NAMALWA (cell line): ENCODE measurements at regions not wholly inside any gene's neighbourhood (a gene's known extent, or its start where the extent isn't known, plus 50 kb on each side); places are given as distances from the start of the nearest gene placed in this dataset.

ENCODE experiments used
- DNase-seq: peaks from one replicate; pipeline ENCODE4 v3.0.0-alpha.2; 2015; ENCODE audit warnings: low spot score

GRCh38 chr2:44825702-44826101 lies 115.8 kb upstream of the SIX3 start:
- DNase-seq = no peak

GRCh38 chr2:44826601-44827000 lies 114.9 kb upstream of the SIX3 start:
- DNase-seq = no peak

GRCh38 chr2:44829771-44830170 lies 111.7 kb upstream of the SIX3 start:
- DNase-seq = no peak

- peak; percentile 12 for DNase-seq
Measured at GRCh38 chr2:44833171-44834069, 108.1 kb upstream of the SIX3 start.

GRCh38 chr2:44834656-44835055 lies 106.8 kb upstream of the SIX3 start:
- DNase-seq = no peak

GRCh38 chr2:44836174-44836573 lies 105.3 kb upstream of the SIX3 start:
- no peak for DNase-seq

GRCh38 chr2:44836916-44837315 lies 104.6 kb upstream of the SIX3 start:
- no peak for DNase-seq

- DNase-seq = no peak
Measured at GRCh38 chr2:44838116-44838790, 103.2 kb upstream of the SIX3 start.

GRCh38 chr2:44839370-44839769 lies 102.1 kb upstream of the SIX3 start:
- DNase-seq = no peak

- no peak for DNase-seq
Measured at GRCh38 chr2:44839771-44840502, 101.6 kb upstream of the SIX3 start.

- no peak for DNase-seq
Measured at GRCh38 chr2:44840503-44840850, 101.0 kb upstream of the SIX3 start.

- no peak for DNase-seq
Measured at GRCh38 chr2:44843086-44843485, 98.4 kb upstream of the SIX3 start.

- no peak for DNase-seq
Measured at GRCh38 chr2:44843641-44844310, 97.7 kb upstream of the SIX3 start.

- DNase-seq = no peak
Measured at GRCh38 chr2:44844651-44845270, 96.7 kb upstream of the SIX3 start.

GRCh38 chr2:44848026-44848425 lies 93.5 kb upstream of the SIX3 start:
- no peak for DNase-seq

- no peak for DNase-seq
Measured at GRCh38 chr2:44850016-44850415, 91.5 kb upstream of the SIX3 start.

GRCh38 chr2:44851518-44851917 lies 90.0 kb upstream of the SIX3 start:
- no peak for DNase-seq

GRCh38 chr2:44852594-44852993 lies 88.9 kb upstream of the SIX3 start:
- DNase-seq = no peak

- DNase-seq = no peak
Measured at GRCh38 chr2:44859337-44859736, 82.2 kb upstream of the SIX3 start.

- DNase-seq = no peak
Measured at GRCh38 chr2:44866152-44866551, 75.3 kb upstream of the SIX3 start.

- DNase-seq = no peak
Measured at GRCh38 chr2:44869761-44870160, 71.7 kb upstream of the SIX3 start.

GRCh38 chr2:44877417-44877816 lies 64.1 kb upstream of the SIX3 start:
- DNase-seq = no peak
